ENCODE measurements at regions not wholly inside any gene's neighbourhood (a gene's known extent, or its start where the extent isn't known, plus 50 kb on each side); places are given as distances from the start of the nearest gene placed in this dataset.

DNA sequence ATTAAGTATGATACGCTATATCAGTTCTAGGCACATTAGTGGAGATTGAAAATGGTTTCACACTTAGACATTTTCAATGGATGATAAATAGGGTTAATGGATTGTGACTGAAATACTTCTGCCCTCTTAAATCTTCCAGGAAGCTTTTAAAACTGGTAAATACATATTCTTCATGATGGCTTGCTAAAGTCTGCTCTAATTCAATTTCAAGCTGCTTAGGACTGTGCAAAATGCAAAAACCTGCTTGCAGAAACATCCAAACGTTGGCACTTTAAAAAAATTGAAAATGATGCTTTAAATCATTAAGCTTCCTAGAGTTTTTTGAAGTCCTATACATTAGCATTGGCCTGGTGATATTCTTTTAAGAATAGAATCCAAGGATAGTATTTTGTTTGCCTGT is 214.8 kb upstream of the FSHR start:
- Mint-ChIP-seq H3K4me3 (no peak overlapping the region), H3K9me3 (no peaks in the 10 kb centered on the region), H3K27ac (ENCODE audit: unreplicated experiment) (no peak overlapping the region), H3K4me1 (no peaks in the 10 kb centered on the region), H3K36me3 (ENCODE audit: low read depth) (no peaks in the 10 kb centered on the region), H3K27me3 (ENCODE audit: low read depth) (peaks cover 3% of the 10 kb centered on the region)
- no peak for DNase-seq (ENCODE audit: low read depth, low spot score)
- TF ChIP-seq, protein P1, sequence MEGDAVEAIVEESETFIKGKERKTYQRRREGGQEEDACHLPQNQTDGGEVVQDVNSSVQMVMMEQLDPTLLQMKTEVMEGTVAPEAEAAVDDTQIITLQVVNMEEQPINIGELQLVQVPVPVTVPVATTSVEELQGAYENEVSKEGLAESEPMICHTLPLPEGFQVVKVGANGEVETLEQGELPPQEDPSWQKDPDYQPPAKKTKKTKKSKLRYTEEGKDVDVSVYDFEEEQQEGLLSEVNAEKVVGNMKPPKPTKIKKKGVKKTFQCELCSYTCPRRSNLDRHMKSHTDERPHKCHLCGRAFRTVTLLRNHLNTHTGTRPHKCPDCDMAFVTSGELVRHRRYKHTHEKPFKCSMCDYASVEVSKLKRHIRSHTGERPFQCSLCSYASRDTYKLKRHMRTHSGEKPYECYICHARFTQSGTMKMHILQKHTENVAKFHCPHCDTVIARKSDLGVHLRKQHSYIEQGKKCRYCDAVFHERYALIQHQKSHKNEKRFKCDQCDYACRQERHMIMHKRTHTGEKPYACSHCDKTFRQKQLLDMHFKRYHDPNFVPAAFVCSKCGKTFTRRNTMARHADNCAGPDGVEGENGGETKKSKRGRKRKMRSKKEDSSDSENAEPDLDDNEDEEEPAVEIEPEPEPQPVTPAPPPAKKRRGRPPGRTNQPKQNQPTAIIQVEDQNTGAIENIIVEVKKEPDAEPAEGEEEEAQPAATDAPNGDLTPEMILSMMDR (conservative IDR thresholded peaks at IDR 0.05): no peak

DNA sequence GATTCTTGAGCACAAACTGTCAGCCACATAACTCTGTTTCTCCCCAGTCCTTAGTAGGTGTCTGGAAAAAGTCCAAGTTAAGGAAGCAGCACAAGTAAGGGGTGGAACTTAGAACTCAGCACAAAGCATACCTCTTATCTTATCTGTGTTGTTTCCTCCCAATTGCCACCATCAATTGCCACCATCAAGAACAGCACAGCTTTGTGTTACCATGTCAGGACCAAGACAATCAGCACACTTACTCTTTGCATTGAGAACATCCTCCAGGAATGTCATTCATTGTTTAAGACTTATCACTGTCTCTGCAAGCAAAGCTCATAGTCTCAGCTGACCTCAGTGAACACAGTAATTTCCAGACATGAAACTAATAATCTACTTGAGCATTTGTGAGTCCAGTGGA is 212.7 kb upstream of the FSHR start:
- Mint-ChIP-seq H3K27ac (ENCODE audit: unreplicated experiment) (no peak overlapping the region), H3K4me1 (no peaks in the 10 kb centered on the region), H3K36me3 (ENCODE audit: low read depth) (no peaks in the 10 kb centered on the region), H3K27me3 (ENCODE audit: low read depth) (peaks cover 3% of the 10 kb centered on the region), H3K9me3 (no peaks in the 10 kb centered on the region), H3K4me3 (no peak overlapping the region)
- TF ChIP-seq, protein P1 (conservative IDR thresholded peaks at IDR 0.05): no peak
- DNase-seq (ENCODE audit: low read depth, low spot score): no peak

DNA sequence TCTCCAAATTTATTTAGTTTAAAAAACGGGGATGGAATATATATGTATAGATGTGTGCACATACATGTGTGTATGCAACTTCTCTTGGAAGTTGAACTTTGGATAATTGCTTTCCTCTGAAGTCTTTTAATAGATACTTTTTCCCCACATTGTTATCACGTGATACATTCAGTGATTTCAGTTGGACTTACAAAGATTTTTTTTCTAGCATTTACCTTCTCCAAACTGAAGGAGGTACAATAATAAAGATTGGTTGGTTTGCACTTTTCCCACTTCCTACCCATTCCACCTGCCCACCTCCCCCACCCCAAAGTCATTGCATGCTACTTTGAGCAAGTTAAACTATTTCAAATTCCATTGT is 206.1 kb upstream of the FSHR start:
- Mint-ChIP-seq H3K4me1 (no peaks in the 10 kb centered on the region), H3K27me3 (ENCODE audit: low read depth) (no peaks in the 10 kb centered on the region), H3K4me3 (no peak overlapping the region), H3K36me3 (ENCODE audit: low read depth) (no peaks in the 10 kb centered on the region), H3K27ac (ENCODE audit: unreplicated experiment) (no peak overlapping the region), H3K9me3 (peaks cover 7% of the 10 kb centered on the region)
- no peak for DNase-seq (ENCODE audit: low read depth, low spot score)
- TF ChIP-seq, protein P1 (conservative IDR thresholded peaks at IDR 0.05): no peak

DNA sequence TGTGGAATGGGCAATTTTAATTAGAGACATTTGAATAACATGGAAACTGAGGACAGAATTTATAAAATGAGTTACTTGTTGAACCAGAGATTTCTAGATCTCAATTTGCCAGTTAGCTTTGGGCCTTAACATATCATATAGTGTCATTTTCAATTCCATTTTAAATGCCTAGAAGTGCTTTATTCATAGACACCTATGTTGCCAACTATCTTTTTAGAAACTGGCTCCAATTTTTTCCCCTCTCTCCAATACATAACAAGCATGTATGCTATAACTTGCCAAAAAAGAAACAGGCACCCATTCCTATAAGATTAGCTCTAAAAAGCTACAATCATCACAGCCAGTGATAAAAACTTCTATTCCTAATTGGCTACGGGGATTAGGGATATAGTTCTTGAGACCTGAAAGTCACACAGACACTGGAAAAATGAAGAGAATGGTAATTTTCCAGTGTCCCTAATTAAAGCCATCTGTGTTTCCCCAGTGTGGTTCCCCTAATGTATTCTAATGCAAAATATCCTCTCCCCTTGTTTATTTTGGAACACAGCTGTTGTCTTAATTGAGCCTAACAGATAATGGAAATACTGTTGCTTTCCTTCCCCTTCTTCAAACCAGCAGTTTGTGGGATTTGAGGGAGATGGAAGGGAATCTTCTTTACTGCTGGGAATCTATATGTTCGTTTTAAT is 205.5 kb upstream of the FSHR start:
- no peak overlapping the region for H3K4me3 Mint-ChIP-seq
- no peaks in the 10 kb centered on the region for H3K36me3 Mint-ChIP-seq (ENCODE audit: low read depth)

DNA sequence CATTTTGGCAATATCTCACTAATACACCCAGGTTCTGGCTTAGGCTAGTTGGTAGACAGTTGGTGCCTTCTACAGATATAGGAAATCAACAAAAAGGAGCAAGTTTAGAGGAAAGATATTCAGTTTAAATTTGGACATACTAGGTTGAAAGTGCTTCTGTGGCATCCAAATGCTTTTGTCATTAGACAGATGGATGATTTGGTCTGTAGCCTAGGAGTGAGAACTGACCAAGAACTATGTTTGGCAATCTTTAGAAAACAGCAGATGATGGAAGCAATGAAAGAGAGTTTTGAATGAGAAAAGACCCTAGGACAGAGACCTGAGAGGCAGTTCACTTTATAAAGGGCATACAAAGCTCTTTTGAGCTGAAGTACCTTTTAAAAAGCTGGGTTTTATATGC is 201.3 kb upstream of the FSHR start:
- H3K27me3 Mint-ChIP-seq (ENCODE audit: low read depth): no peaks in the 10 kb centered on the region
- H3K9me3 Mint-ChIP-seq: peaks cover 7% of the 10 kb centered on the region

More for the DNA sequence above, 205.5 kb upstream of the FSHR start:
- Mint-ChIP-seq H3K9me3 (peaks cover 7% of the 10 kb centered on the region), H3K27ac (ENCODE audit: unreplicated experiment) (no peak overlapping the region), H3K4me1 (no peaks in the 10 kb centered on the region), H3K27me3 (ENCODE audit: low read depth) (no peaks in the 10 kb centered on the region)
- no peak for DNase-seq (ENCODE audit: low read depth, low spot score)
- TF ChIP-seq, protein P1 (conservative IDR thresholded peaks at IDR 0.05): no peak

More for the DNA sequence above, 201.3 kb upstream of the FSHR start:
- no peaks in the 10 kb centered on the region for H3K36me3 Mint-ChIP-seq (ENCODE audit: low read depth)
- no peak overlapping the region for H3K4me3 Mint-ChIP-seq
- no peak for DNase-seq (ENCODE audit: low read depth, low spot score)
- H3K27ac Mint-ChIP-seq (ENCODE audit: unreplicated experiment): no peak overlapping the region
- TF ChIP-seq, protein P1 (conservative IDR thresholded peaks at IDR 0.05): no peak
- no peaks in the 10 kb centered on the region for H3K4me1 Mint-ChIP-seq
